Mesenchymal stem cell (in vitro differentiated cells and primary cell): ENCODE measurements at regions not wholly inside any gene's neighbourhood (a gene's known extent, or its start where the extent isn't known, plus 50 kb on each side); places are given as distances from the start of the nearest gene placed in this dataset.
A peak's percentile ranks its signal among the peaks of the same experiment; 100 is the strongest.

Experiments
- DNase-seq: peaks from one replicate; pipeline ENCODE4 v3.0.0-alpha.2; 2013
- H2AFZ ChIP-seq: one replicate; pipeline ENCODE4 v1.6.1; 2013; ENCODE audit warnings: low read depth, mild to moderate bottlenecking, control low read depth, inconsistent platforms, low read length, moderate library complexity
- H2AK5ac ChIP-seq: 2 replicates; pipeline ENCODE4 v1.6.1; 2013; ENCODE audit warnings: low read length, moderate library complexity, mild to moderate bottlenecking, inconsistent platforms; ENCODE audit not compliant: severe bottlenecking
- H2BK120ac ChIP-seq: one replicate; pipeline ENCODE4 v1.6.1; 2013; ENCODE audit warnings: low read depth, mild to moderate bottlenecking, inconsistent platforms, low read length, moderate library complexity
- H2BK12ac ChIP-seq, 2 experiments: one replicate each; pipeline ENCODE4 v1.6.1; 2013; ENCODE audit warnings: inconsistent platforms in 2 of 2, low read length in 2 of 2, mild to moderate bottlenecking in 2 of 2, moderate library complexity in 2 of 2, control low read depth in 1 of 2
- H2BK15ac ChIP-seq: one replicate; pipeline ENCODE4 v1.6.1; 2013; ENCODE audit warnings: mild to moderate bottlenecking, low read depth, inconsistent platforms; ENCODE audit not compliant: poor library complexity, severe bottlenecking
- H2BK5ac ChIP-seq: 2 replicates; pipeline ENCODE4 v1.6.1; 2013; ENCODE audit warnings: low read depth, mild to moderate bottlenecking, low read length, control low read depth, inconsistent platforms; ENCODE audit not compliant: poor library complexity, severe bottlenecking
- H3K14ac ChIP-seq, 2 experiments: one replicate each; pipeline ENCODE4 v1.6.1; 2013; ENCODE audit warnings: inconsistent platforms in 2 of 2, low read length in 2 of 2, control low read depth in 1 of 2, mild to moderate bottlenecking in 1 of 2, moderate library complexity in 1 of 2
- H3K18ac ChIP-seq, 2 experiments: one replicate each; pipeline ENCODE4 v1.6.1; 2013; ENCODE audit warnings: inconsistent platforms in 2 of 2, low read length in 2 of 2, control low read depth in 1 of 2, low read depth in 1 of 2, mild to moderate bottlenecking in 1 of 2
- H3K23ac ChIP-seq, 2 experiments: one replicate each; pipeline ENCODE4 v1.6.1; 2013; ENCODE audit warnings: inconsistent platforms in 2 of 2, low read length in 2 of 2, mild to moderate bottlenecking in 2 of 2, moderate library complexity in 2 of 2, control low read depth in 1 of 2
- H3K27ac ChIP-seq: 2 replicates; pipeline ENCODE4 v1.5.1; 2013; ENCODE audit warnings: mild to moderate bottlenecking, moderate library complexity, low read length, control low read depth, inconsistent platforms; ENCODE audit not compliant: poor library complexity, severe bottlenecking
- H3K27me3 ChIP-seq, 2 experiments: 2 replicates each; pipeline versions ENCODE4 v1.6.1 to v1.7.0; 2013; ENCODE audit warnings: low read length in 2 of 2, mild to moderate bottlenecking in 2 of 2, moderate library complexity in 2 of 2, control low read depth in 1 of 2, inconsistent platforms in 1 of 2; ENCODE audit not compliant: control insufficient read depth in 1 of 2, insufficient read depth in 1 of 2
- H3K36me3 ChIP-seq, 2 experiments: 2 replicates each; pipeline versions ENCODE4 v1.6.1 to v1.7.0; 2013; ENCODE audit warnings: low read length in 2 of 2, control low read depth in 1 of 2, inconsistent platforms in 1 of 2, low read depth in 1 of 2, mild to moderate bottlenecking in 1 of 2; ENCODE audit not compliant: insufficient read depth in 2 of 2, control insufficient read depth in 1 of 2
- H3K4ac ChIP-seq, 2 experiments: one replicate each; pipeline ENCODE4 v1.6.1; 2013; ENCODE audit warnings: inconsistent platforms in 2 of 2, low read length in 2 of 2, mild to moderate bottlenecking in 2 of 2, moderate library complexity in 2 of 2, control low read depth in 1 of 2, low read depth in 1 of 2
- H3K4me1 ChIP-seq: 2 replicates; pipeline ENCODE4 v1.6.1; 2013; ENCODE audit warnings: low read depth, low read length, control low read depth; ENCODE audit not compliant: control insufficient read depth, insufficient read depth
- H3K4me2 ChIP-seq: 2 replicates; pipeline ENCODE4 v1.6.1; 2013; ENCODE audit warnings: low read length, mild to moderate bottlenecking, inconsistent platforms; ENCODE audit not compliant: poor library complexity, severe bottlenecking
- H3K4me3 ChIP-seq, 2 experiments: 2 replicates each; pipeline versions ENCODE4 v1.5.1 to v1.7.0; 2013; ENCODE audit warnings: low read length in 2 of 2, mild to moderate bottlenecking in 2 of 2, control low read depth in 1 of 2, low read depth in 1 of 2; ENCODE audit not compliant: insufficient read depth in 1 of 2
- H3K79me1 ChIP-seq: replicated peaks from 2 replicates; pipeline ENCODE4 v1.6.1; 2013; ENCODE audit warnings: mild to moderate bottlenecking, control low read depth, low read length, inconsistent platforms; ENCODE audit not compliant: poor library complexity, severe bottlenecking
- H3K9ac ChIP-seq: 2 replicates; pipeline ENCODE4 v1.7.0; 2013; ENCODE audit warnings: mild to moderate bottlenecking, low read length, moderate library complexity
- H3K9me3 ChIP-seq: 2 replicates; pipeline ENCODE4 v1.7.0; 2013; ENCODE audit warnings: mild to moderate bottlenecking, low read length; ENCODE audit not compliant: control insufficient read depth
- H4K8ac ChIP-seq: one replicate; pipeline ENCODE4 v1.6.1; 2013; ENCODE audit warnings: inconsistent platforms, mild to moderate bottlenecking, low read length, moderate library complexity
- H4K91ac ChIP-seq: one replicate; pipeline ENCODE4 v1.6.1; 2013; ENCODE audit warnings: mild to moderate bottlenecking, low read length, inconsistent platforms
- WGBS: methylation state at CpG from one replicate; pipeline ENCODE4 v1.1.7; 2013; ENCODE audit warnings: mixed read lengths; 5-methylcytosine and 5-hydroxymethylcytosine counted together

- no peak for DNase-seq
- Histone ChIP-seq H2BK12ac (no peak overlapping the region), H2AK5ac (no peak overlapping the region), H3K4me1 (no peaks in the 10 kb centered on the region), H3K4me2 (no peak overlapping the region), H3K4ac (no peak overlapping the region), H2BK15ac (no peak overlapping the region), H2BK5ac (no peak overlapping the region), H3K27ac (no peak overlapping the region), H3K4me3 (no peak overlapping the region), H3K9me3 (peaks cover 6% of the 10 kb centered on the region), H3K18ac (no peak overlapping the region), H3K36me3 (no peaks in the 10 kb centered on the region), H4K8ac (no peak overlapping the region), H2BK120ac (no peak overlapping the region), H3K27me3 (peaks cover 4 to 14% of the 10 kb centered on the region in 2 experiments), H3K14ac (no peak overlapping the region), H4K91ac (no peak overlapping the region), H2AFZ (no peak overlapping the region), H3K23ac (no peak overlapping the region), H3K9ac (no peak overlapping the region), H3K79me1 (no peaks in the 10 kb centered on the region)
- 83% methylated on average over 1 of the region's 1 CpG for WGBS
These were observed 362.7 kb downstream of the CXCL12 start for GRCh38 chr10:44022203-44022602.

DNA sequence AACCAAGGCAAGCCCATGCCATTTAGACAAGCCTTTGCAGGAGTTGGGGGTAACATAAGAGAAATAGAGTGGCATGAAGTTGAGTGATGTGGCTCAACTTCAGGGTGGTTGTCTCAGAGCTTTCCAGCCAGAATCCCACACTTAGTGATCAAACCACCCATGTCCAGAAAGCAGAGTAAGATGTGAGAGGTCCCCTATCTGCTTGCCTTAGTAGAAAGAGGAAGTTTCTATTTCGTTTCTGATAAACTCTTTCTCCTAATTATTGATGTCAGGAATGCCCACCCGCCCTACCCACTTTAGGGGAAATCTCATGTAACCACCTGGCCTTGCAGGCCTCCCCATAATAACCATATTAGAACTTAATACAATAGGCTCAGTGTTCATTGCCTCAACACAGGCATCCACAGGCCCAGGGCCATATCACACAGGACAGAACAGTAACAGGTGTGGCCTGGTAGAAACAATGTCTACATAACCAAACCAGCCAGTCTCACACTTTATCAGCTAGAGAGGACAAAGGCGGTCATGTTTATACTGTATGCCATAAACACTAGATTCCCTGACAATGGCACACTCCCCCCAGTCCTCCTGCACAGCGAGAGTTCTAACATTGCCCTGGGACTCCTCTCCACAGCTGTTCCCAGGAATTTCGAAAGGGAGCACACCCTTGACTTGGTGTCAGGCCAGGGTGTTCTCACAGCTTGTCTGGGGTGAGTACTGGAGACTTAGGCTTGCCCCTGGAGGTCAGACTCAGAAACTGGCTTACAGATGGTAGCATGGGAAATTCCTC is 364.4 kb downstream of the CXCL12 start:
- no peak overlapping the region for H2BK12ac ChIP-seq
- no peaks in the 10 kb centered on the region for H3K79me1 ChIP-seq
- H3K4me2 ChIP-seq, result no peak overlapping the region
- no peak overlapping the region for H2AFZ ChIP-seq
- H3K14ac ChIP-seq, result no peak overlapping the region
- H2BK5ac ChIP-seq, result no peak overlapping the region
- H2BK15ac ChIP-seq, result no peak overlapping the region
- WGBS, result 77% methylated on average over 5 of the region's 5 CpGs
- H3K27ac ChIP-seq, result no peak overlapping the region
- no peak overlapping the region for H3K18ac ChIP-seq
- DNase-seq, result no peak
- H4K91ac ChIP-seq, result no peak overlapping the region
- no peak overlapping the region for H2BK120ac ChIP-seq
- H3K4me3 ChIP-seq, result no peak overlapping the region
- no peak overlapping the region for H2AK5ac ChIP-seq
- H3K36me3 ChIP-seq, result no peaks in the 10 kb centered on the region
- peaks cover 6% of the 10 kb centered on the region for H3K9me3 ChIP-seq
- H3K4ac ChIP-seq, result no peak overlapping the region
- no peak overlapping the region for H3K23ac ChIP-seq
- H3K9ac ChIP-seq, result no peak overlapping the region
- H4K8ac ChIP-seq, result no peak overlapping the region
- peaks cover 4 to 19% of the 10 kb centered on the region in 2 experiments for H3K27me3 ChIP-seq
- no peaks in the 10 kb centered on the region for H3K4me1 ChIP-seq

- Histone ChIP-seq H3K14ac (no peak overlapping the region), H2AK5ac (no peak overlapping the region), H2BK12ac (no peak overlapping the region), H3K36me3 (no peaks in the 10 kb centered on the region), H4K91ac (no peak overlapping the region), H3K23ac (no peak overlapping the region), H3K9me3 (no peaks in the 10 kb centered on the region), H3K4ac (no peak overlapping the region), H3K4me1 (no peaks in the 10 kb centered on the region), H2BK5ac (no peak overlapping the region), H2BK120ac (no peak overlapping the region), H3K4me3 (no peak overlapping the region), H3K4me2 (no peak overlapping the region), H3K9ac (peak overlapping the region; percentile 62), H3K27ac (no peak overlapping the region), H3K79me1 (no peaks in the 10 kb centered on the region), H2BK15ac (no peak overlapping the region), H3K27me3 (peaks cover 10 to 23% of the 10 kb centered on the region in 2 experiments), H2AFZ (no peak overlapping the region), H4K8ac (no peak overlapping the region), H3K18ac (no peak overlapping the region)
- 90% methylated on average over 3 of the region's 5 CpGs for WGBS
- no peak for DNase-seq
These were observed 367.3 kb downstream of the CXCL12 start for GRCh38 chr10:44017483-44018145.

DNA sequence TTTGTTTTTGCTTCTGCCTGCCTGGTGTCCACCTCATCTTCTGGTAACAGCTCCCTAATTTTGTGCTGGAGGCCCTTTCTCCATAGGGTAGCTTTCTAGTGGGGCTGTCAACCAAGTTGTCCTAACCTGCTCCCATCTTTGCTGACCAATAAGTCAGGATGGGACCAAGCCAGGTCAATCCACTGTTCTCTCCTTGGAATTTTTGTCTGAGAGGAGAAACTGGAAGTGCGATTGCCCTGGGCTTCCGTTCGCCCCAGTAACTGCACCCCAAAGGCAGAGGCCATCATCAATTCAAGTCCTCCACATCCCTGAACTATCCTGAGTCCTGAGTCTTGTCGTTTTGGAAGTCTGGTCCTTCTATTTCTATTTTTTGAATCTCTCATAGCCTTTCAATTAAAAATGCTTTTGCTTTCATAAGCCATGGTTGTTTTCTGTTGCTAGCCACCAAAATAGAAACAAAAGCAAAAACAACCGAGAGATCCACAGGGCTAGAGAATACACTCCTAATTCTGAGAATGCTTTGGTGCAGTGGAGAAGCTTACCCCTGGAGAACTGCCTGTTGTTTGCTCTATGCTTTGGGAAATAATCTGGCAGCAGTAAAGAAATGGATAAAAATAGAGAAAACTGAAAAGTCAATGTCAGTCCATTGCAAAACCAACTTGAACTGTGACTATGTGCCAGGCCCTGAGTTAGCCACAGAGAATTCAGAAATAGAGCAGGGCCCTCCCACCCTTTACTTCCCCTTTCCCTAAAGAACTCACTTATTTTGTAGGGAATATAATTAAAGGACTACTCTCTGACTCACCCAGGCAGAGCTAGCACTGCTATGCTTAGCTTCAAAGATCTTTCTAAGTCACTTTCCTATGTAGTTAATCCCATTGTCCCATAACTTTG is 368.1 kb downstream of the CXCL12 start:
- 95% methylated on average over 5 of the region's 5 CpGs for whole genome bisulfite sequencing
- Histone ChIP-seq H2BK120ac (no peak overlapping the region), H3K4ac (no peak overlapping the region), H3K36me3 (no peaks in the 10 kb centered on the region), H3K4me2 (no peak overlapping the region), H2BK12ac (no peak overlapping the region), H3K9me3 (no peaks in the 10 kb centered on the region), H2BK5ac (no peak overlapping the region), H3K9ac (peak overlapping the region; percentile 62), H3K23ac (no peak overlapping the region), H3K79me1 (no peaks in the 10 kb centered on the region), H3K27me3 (peaks cover 10 to 21% of the 10 kb centered on the region in 2 experiments), H3K18ac (no peak overlapping the region), H3K14ac (no peak overlapping the region), H2AK5ac (no peak overlapping the region), H3K27ac (no peak overlapping the region), H3K4me1 (no peaks in the 10 kb centered on the region), H2AFZ (no peak overlapping the region), H2BK15ac (no peak overlapping the region), H3K4me3 (no peak overlapping the region), H4K91ac (no peak overlapping the region), H4K8ac (no peak overlapping the region)
- no peak for DNase-seq
